ENCODE measurements at regions not wholly inside any gene's neighbourhood (a gene's known extent, or its start where the extent isn't known, plus 50 kb on each side); places are given as distances from the start of the nearest gene placed in this dataset.

DNA sequence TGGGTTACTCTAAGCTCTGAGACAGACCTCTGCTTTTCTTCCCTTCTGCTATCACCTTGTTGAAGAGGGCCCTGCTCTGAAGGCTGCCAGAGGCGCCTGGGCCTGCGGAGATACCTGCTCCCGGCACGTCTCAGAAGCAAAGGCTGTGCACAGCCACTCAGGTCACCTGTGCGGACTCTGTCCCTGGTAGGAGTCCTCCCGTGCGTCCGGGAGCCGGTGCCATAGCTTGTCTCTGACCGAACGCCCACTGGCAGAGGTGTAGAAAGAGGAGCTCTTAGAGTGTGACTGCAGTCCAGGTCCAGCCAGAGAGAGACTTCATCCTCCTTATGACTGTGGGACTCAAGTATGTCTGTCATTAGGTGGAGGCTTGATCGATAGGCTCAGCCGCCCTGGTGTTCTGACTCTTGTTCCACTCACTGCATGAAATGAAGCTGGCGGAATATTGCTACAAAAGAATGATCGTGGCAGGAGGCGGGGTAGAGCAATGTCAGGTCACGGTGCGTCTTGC lies 51.0 kb upstream of the UNC93A start:
- no peak for DNase-seq (ENCODE audit: low read depth in 2 of 2)
- no peak for TF ChIP-seq CTCF (IDR thresholded peaks at IDR 0.05; ENCODE audit: low read depth, low read length)

More for the DNA sequence above, 51.0 kb upstream of the UNC93A start:
- no peak overlapping the region for H3K4me3 ChIP-seq (replicated peaks in 1 of 2; ENCODE audit: low read depth in 2 of 2, low read length in 2 of 2)

All from cardiac fibroblast (primary cell).